AG04450 (cell line): ENCODE measurements at regions not wholly inside any gene's neighbourhood (a gene's known extent, or its start where the extent isn't known, plus 50 kb on each side); places are given as distances from the start of the nearest gene placed in this dataset.

Experiments used
- CTCF ChIA-PET: fragments of 300-600, 350-600 bp; formaldehyde crosslinking; extraction: SDS; loops from one replicate; lab custom pipeline; 2022; ENCODE audit warnings: antibody characterized with exemption, inconsistent platforms; lab: Charles Lee
- POLR2A ChIA-PET: fragments of 350-600 bp; formaldehyde crosslinking; extraction: SDS; loops from one replicate; lab custom pipeline; 2021; ENCODE audit warnings: antibody characterized with exemption, inconsistent platforms; lab: Yijun Ruan, JAX
- DNase-seq: peaks from one replicate; pipeline ENCODE4 v3.0.0-alpha.2; 2011; ENCODE audit warnings: low read depth, low spot score
- H3K27ac ChIP-seq: one replicate; pipeline ENCODE4 v1.5.1; 2012; ENCODE audit warnings: low read depth, low read length, control low read depth
- H3K27me3 ChIP-seq: one replicate; pipeline ENCODE4 v1.6.0; 2012; ENCODE audit warnings: low read length; ENCODE audit not compliant: control insufficient read depth, insufficient read depth
- H3K4me3 ChIP-seq: 2 replicates; pipeline ENCODE4 v1.5.1; 2011; ENCODE audit warnings: mild to moderate bottlenecking, low read depth, low read length, control low read depth
- H3K9me3 ChIP-seq: 2 replicates; pipeline ENCODE4 v1.5.1; 2012; ENCODE audit warnings: low read length; ENCODE audit not compliant: control insufficient read depth, insufficient read depth
- CTCF ChIP-seq: IDR thresholded peaks from 2 replicates; pipeline ENCODE4 v1.5.1; 2011; ENCODE audit warnings: low read depth, low read length, control low read depth, inconsistent platforms

GRCh38 chr7:125847692-125848091 lies 918.1 kb upstream of the POT1 start:
- POLR2A ChIA-PET, result no interaction called here
- H3K9me3 ChIP-seq, result peaks cover 14% of the 10 kb centered on the region
- no peak for TF ChIP-seq CTCF
- CTCF ChIA-PET, result no interaction called here
- H3K4me3 ChIP-seq, result no peak overlapping the region
- H3K27ac ChIP-seq, result no peak overlapping the region
- no peak for DNase-seq
- H3K27me3 ChIP-seq, result no peaks in the 10 kb centered on the region

GRCh38 chr7:125847055-125847454 lies 917.4 kb upstream of the POT1 start:
- Histone ChIP-seq H3K9me3 (peaks cover 14% of the 10 kb centered on the region), H3K4me3 (no peak overlapping the region), H3K27me3 (no peaks in the 10 kb centered on the region), H3K27ac (no peak overlapping the region)
- POLR2A ChIA-PET, result no interaction called here
- CTCF ChIA-PET, result no interaction called here
- TF ChIP-seq CTCF, result no peak
- no peak for DNase-seq

GRCh38 chr7:125845686-125846085 lies 916.1 kb upstream of the POT1 start:
- Histone ChIP-seq H3K27ac (no peak overlapping the region), H3K9me3 (peaks cover 6% of the 10 kb centered on the region; the same call in 1 of the 2 replicates), H3K27me3 (no peaks in the 10 kb centered on the region), H3K4me3 (no peak overlapping the region)
- DNase-seq, result no peak
- POLR2A ChIA-PET, result no interaction called here
- TF ChIP-seq CTCF, result no peak
- CTCF ChIA-PET, result no interaction called here

- H3K27me3 ChIP-seq, result no peaks in the 10 kb centered on the region
- H3K9me3 ChIP-seq, result no peaks in the 10 kb centered on the region; the same call in 1 of the 2 replicates
- no peak for DNase-seq
- no peak overlapping the region for H3K27ac ChIP-seq
- H3K4me3 ChIP-seq, result no peak overlapping the region
- ChIA-PET POLR2A (no interaction called here), CTCF (no interaction called here)
- TF ChIP-seq CTCF, result no peak
Measured at GRCh38 chr7:125834421-125834820, 904.8 kb upstream of the POT1 start.

- TF ChIP-seq CTCF, result no peak
- Histone ChIP-seq H3K4me3 (no peak overlapping the region), H3K27me3 (no peaks in the 10 kb centered on the region), H3K27ac (no peak overlapping the region), H3K9me3 (peaks cover 3% of the 10 kb centered on the region; the same call in 1 of the 2 replicates)
- no peak for DNase-seq
- POLR2A ChIA-PET, result no interaction called here
- CTCF ChIA-PET, result no interaction called here
Measured at GRCh38 chr7:125833839-125834238, 904.2 kb upstream of the POT1 start.
